ENCODE measurements at regions not wholly inside any gene's neighbourhood (a gene's known extent, or its start where the extent isn't known, plus 50 kb on each side); places are given as distances from the start of the nearest gene placed in this dataset.

GRCh38 chr4:24244663-24245490, 339.5 kb downstream of the DHX15 start:
- in situ Hi-C loops (cut with HindIII; ENCODE audit: low sequenced_read_pairs): no loop called here
- TF ChIP-seq CTCF (IDR thresholded peaks at IDR 0.05; ENCODE audit: low read depth, low read length): no peak
- peak; percentile 7 for DNase-seq (ENCODE audit: low read depth, low spot score)
- H3K4me3 ChIP-seq (ENCODE audit: low read depth, low read length): no peak overlapping the region

- DNase-seq (ENCODE audit: low read depth, low spot score): no peak
- in situ Hi-C loops (cut with HindIII; ENCODE audit: low sequenced_read_pairs): no loop called here
- no peak for TF ChIP-seq CTCF (IDR thresholded peaks at IDR 0.05; ENCODE audit: low read depth, low read length)
- H3K4me3 ChIP-seq (ENCODE audit: low read depth, low read length): no peak overlapping the region
Observed at GRCh38 chr4:24243641-24244040, 340.7 kb downstream of the DHX15 start.

GRCh38 chr4:24241511-24241910, 342.8 kb downstream of the DHX15 start:
- in situ Hi-C loops (cut with HindIII; ENCODE audit: low sequenced_read_pairs): no loop called here

GRCh38 chr4:24240655-24241054, 343.7 kb downstream of the DHX15 start:
- no peak for DNase-seq (ENCODE audit: low read depth, low spot score)
- in situ Hi-C loops (cut with HindIII; ENCODE audit: low sequenced_read_pairs): no loop called here
- TF ChIP-seq CTCF (IDR thresholded peaks at IDR 0.05; ENCODE audit: low read depth, low read length): no peak
- no peak overlapping the region for H3K4me3 ChIP-seq (ENCODE audit: low read depth, low read length)

More at GRCh38 chr4:24241511-24241910, 342.8 kb downstream of the DHX15 start:
- H3K4me3 ChIP-seq (ENCODE audit: low read depth, low read length): no peak overlapping the region
- TF ChIP-seq CTCF (IDR thresholded peaks at IDR 0.05; ENCODE audit: low read depth, low read length): no peak
- DNase-seq (ENCODE audit: low read depth, low spot score): no peak

- TF ChIP-seq CTCF (IDR thresholded peaks at IDR 0.05; ENCODE audit: low read depth, low read length): no peak
- H3K4me3 ChIP-seq (ENCODE audit: low read depth, low read length): no peak overlapping the region
- no peak for DNase-seq (ENCODE audit: low read depth, low spot score)
- in situ Hi-C loops (cut with HindIII; ENCODE audit: low sequenced_read_pairs): no loop called here
Observed at GRCh38 chr4:24237709-24238108, 346.6 kb downstream of the DHX15 start.

- in situ Hi-C loops (cut with HindIII; ENCODE audit: low sequenced_read_pairs): no loop called here
- TF ChIP-seq CTCF (IDR thresholded peaks at IDR 0.05; ENCODE audit: low read depth, low read length): no peak
- DNase-seq (ENCODE audit: low read depth, low spot score): no peak
- no peak overlapping the region for H3K4me3 ChIP-seq (ENCODE audit: low read depth, low read length)
Observed at GRCh38 chr4:24236532-24236931, 346.7 kb upstream of the PPARGC1A start.
